ENCODE measurements at regions not wholly inside any gene's neighbourhood (a gene's known extent, or its start where the extent isn't known, plus 50 kb on each side); places are given as distances from the start of the nearest gene placed in this dataset.

- no peak for DNase-seq
These were observed 568.2 kb upstream of the CCDC54 start for GRCh38 chr3:106809041-106809440.

DNA sequence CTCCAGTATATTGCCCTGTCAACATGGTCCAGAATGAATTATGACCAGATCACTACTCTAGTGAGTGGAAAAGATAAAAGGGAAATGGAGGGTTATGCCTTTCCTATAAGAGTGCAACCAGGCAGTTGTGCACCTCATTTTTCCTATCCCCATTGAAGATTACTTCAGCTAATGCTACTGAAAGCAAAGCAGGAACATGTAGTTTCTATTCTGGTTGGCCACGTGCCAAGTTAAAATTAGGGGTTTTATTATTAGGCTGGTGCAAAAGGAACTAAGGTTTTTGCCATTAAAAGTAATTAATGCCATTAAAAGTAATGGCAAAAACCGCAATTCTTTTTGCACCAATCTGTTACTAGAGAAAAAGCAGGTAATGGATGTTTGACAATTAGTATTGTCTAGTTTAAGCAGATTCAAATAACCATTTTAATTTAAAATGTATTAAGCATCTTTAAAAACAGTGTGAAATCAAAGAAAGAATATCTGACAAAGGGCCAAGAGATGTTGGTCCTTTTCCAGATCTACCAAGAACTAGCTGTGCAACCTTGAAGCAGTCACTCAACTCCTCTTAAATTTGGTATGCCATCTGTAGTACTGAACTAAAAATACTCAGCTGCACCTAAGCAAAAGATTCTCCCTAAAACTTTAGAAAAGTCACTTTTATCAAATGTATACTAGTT is 567.5 kb upstream of the CCDC54 start:
- no peak for DNase-seq

DNA sequence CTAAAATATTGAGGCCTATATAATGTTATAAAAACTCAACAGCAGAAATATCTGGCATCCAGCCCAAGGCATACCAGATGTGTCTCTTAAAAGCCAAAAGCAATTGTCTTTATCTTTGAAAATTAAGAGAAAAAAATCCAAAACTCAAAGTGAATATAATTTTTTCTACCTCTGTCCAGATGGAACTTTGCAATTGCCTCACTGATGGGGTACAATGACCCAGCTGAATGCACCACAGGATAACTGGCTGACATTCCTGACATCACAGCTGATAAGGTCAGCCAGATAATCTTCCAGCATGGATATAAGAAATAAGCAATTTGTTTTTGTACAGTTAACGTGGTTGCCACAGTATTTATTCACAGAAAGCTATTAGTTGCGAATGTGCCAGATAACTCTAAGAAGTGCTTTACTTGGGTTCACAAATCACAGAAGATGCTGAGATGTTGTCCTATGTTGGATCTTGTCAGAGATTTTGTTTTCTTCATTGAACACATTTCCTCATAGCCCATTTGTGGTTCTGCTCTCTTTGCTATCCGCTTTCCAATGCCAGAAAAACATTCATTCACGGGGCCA is 566.9 kb upstream of the CCDC54 start:
- DNase-seq: no peak

DNA sequence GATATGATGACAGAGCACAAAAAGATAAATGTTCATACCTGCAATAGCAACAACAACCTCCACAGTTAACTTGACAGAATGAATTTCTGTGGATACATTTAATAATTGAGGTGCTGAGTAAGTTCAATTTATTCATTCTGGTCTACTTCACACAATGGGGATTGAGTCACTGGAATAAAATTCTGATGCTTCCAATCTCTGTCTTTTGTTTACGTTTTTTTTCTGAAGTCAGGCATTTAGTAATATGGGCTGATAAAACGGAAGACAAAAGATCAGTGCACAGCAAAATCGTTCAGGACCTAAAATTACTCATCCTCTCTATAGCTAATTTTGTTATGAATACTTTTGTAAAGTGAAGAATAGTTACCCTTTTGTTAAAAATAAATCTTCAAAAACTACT is 565.9 kb upstream of the CCDC54 start:
- DNase-seq: no peak

DNA sequence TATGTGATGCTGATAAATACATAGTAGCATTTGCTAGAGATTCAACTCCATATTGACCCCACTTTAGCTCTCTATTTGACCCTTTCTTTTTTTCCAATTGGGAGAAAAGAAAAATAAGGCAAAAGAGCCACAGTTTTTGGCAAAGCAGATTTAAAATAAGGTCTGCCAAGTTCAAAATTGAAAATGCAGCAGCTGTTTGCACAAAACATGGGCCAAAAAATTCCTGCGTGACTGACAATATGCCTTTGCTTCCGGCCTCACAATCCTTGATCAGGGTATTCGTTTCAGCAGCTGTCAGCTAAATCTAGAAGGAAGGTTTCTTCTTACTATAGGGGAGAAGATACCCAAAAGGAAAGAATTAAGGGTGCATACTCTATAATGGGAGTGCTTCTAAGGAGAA is 563.5 kb upstream of the CCDC54 start:
- no peak for DNase-seq

DNA sequence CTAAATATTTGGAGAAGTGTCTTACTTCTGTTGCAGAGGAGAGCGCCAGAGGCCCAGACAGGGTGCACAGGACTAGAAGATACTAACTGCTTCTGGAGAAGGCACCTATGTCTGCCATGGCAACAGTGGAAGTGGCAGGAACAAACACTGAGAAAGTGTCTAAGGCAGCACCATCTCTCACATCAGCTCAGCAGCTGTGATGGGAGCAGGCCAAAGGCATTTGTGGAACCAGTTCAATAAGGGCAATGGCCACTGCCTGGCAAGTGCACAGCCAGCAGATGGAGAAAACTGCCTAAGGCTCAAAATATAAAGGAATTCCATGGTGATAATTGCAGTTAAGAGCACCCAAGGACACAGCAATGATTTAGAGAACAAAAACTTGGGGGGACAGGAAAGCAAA is 563.0 kb upstream of the CCDC54 start:
- DNase-seq: no peak

- no peak for DNase-seq
These were observed 560.4 kb upstream of the CCDC54 start for GRCh38 chr3:106816838-106817237.

DNA sequence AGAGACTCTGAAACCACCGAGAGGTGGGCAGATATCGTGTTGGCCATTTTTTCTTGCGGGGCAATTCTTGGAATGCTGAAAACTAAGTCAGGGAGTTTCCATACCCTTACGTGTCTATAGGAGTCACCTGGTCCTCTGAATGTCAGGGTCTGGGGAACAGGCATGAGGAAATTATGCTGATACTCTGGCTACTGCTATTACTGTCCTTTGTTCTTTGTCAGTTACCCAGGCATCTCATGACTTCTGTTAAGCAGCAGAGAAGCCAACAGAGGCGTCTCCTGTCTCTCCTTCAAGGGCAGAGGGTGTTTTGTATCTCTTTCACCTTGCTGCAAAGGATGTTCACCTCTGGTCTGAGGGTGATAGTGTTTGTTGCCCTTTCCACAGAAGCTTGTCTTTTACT is 559.5 kb upstream of the CCDC54 start:
- no peak for DNase-seq

GRCh38 chr3:106819440-106819839 is 557.8 kb upstream of the CCDC54 start:
- no peak for DNase-seq

DNA sequence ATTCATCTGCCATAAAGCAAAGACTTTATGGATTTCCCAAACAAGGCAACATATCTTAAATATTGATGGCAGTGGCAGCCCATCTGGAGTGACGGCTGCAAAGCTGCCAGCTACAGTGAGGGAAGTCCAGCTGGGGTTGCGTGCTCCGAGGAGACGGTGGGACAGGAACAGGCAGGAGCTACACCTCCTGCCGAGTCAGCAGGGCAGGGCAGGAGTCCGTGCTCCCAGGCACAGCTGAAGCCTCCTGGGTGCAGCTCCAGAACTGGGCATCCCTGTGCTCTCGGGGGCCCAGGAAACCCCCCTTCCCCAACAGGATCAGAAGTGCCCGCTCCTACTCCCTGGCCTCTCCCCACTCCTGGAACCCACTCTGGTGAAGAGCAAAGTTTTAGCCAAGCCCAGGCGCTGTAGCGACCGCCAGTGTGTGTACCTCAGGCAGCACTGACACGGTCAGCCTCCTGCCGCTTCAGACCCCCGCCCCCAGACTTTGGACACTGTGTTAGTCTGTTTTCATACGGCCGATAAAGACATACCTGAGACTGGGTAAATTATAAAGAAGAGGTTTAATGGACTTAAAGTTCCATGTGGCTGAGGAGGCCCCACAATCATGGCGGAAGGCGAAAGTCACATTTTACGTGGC is 556.4 kb upstream of the CCDC54 start:
- no peak for DNase-seq

DNA sequence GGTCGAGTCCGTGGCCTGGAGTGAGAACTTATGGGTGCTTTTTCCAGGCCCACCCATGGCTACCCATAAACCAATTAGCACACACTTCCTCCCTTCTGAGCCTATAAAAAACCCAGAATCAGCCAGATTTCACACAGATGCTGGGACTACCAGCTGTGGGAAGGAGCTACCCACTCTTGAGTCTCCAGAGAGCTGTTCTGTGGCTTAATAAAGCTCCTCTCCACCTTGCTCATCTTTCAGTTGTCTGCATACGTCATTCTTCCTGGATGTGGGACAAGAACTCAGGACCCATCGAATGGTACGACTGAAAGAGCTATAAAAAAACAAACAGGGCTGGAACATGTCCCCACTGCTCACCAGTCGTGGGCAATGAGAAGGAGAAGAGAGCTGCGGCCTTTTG is 555.4 kb upstream of the CCDC54 start:
- DNase-seq: no peak

- no peak for DNase-seq
These were observed 555.0 kb upstream of the CCDC54 start for GRCh38 chr3:106822204-106822603.

GRCh38 chr3:106823701-106824100 is 553.5 kb upstream of the CCDC54 start:
- no peak for DNase-seq

DNA sequence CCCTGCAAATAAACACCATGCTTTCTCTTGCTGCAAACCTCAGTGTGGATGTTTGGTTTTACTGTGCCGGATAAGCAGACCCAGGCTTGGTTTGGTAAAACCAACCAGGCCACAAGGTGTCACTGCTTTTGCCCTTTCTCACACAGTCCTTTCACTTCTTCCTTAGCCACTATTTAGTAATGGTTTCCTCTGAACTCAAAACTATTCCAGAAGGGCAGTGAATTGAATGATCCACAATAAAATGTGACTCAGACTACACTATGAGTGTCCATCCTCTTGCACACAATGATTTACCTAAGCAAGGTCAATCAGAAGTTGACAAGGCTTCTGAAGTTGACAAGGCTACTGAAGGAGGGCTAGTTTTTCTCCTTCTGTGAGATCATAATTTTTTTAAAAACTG is 552.4 kb upstream of the CCDC54 start:
- no peak for DNase-seq

- DNase-seq: no peak
These were observed 551.2 kb upstream of the CCDC54 start for GRCh38 chr3:106825962-106826605.

DNA sequence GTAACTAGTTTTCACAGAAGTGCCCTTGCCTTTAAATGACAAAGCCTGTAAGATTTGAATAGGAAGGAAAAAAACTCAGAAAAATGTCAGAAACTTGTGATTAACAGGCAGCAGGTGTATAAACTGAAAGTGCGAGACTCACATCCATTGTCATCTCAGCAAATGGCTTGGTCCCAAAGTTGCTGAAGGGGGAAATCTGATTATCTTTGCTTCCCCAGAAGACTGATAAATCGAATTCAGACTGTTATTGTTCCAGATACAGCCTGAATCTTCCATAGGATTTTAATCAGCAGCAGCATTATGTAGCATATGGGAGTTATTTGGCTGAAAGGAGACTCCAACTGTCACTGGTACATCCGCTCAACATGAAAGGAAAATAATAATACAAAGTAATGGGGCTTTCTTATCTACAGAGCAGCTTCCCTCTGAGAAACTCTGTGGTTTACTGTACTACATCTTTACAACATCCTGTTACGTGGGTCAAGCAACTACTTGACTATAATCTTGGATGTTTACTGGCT is 550.4 kb upstream of the CCDC54 start:
- no peak for DNase-seq

DNA sequence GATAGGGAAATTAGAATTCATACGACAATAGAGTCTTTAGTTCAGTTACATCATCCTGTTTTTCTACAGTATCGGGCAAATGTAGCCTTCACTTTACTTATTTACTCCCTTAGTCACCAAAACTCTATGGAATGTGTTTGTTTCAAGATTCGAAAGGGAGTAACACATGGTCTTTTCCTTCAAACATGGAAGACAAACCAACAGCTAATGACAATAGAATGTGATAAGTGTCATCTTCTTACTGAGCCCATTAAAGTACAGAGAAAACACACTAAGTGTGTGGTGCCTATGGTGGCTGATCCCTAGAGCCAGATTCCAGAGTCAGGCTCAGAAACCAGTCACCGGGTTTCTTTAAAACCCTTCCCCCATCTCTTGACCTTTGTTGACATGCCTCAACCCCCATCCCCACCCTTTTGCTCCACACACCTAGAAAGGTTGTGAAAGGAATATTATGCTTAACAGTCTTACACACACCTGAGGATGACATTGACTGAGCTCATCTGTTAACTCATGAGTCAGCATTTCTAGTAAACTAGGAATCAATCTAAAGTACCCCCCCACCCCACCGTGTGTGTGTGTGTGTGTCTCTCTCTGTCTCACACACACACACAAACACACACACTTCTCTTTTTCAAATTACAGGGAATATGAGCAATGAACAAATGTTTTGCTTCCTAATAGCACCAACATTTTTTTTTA is 549.6 kb upstream of the CCDC54 start:
- no peak for DNase-seq

DNA sequence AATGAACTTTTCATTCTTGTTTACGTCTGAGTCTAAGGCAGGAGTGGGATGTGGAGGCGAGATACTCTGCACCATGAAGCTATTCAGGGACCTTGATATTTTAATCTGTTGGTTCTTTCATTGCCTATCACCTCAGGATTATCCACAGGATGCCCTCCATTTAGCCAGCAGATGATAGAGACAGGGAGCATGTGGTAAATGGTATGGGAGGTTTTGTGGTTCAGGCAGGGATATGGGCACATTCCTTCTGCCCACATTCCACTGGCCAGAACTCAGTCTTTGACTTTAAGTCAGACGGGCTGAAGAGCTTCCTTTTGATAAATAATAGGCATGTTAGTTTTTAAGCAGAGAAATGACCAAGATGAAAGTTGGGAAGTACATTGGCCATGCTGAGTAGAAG is 548.0 kb upstream of the CCDC54 start:
- no peak for DNase-seq

DNA sequence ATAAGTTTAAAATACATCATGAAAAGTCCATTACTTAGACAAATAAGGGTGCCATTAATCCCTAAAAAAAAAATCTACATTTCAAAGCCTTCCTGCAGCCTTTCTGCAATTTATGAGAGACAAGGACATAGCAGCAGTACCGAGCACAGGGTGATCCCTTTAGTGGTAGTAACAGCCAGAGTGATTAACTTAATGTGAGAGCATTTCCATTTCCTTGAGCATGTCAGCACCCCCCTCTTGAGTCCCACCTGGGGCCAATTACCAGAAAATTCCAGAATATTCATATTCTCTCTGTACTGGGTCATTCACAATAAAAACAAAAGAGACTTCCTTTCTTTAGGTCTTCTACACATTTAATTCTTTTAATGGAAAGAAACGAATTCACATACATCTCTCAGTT is 546.9 kb upstream of the CCDC54 start:
- DNase-seq: no peak

DNA sequence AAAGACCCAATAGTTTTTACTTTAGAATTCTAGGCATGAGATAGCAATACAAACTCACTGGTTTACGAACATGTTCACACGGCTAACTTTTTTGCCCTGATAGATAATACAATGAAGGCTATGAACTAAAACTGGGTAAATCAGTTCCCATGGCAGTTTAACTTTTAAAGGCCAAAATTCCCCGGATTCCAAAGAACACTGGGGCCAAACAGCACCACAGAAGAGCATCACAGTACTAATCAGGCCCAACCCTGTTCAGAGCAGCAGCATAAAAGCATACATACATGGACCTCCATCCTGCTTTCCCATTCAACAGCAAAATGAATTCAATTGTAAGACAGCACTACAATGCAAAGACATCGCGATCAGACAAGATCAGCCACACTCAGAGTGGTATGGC is 540.3 kb upstream of the CCDC54 start:
- DNase-seq: no peak

GRCh38 chr3:106837616-106838015 is 539.6 kb upstream of the CCDC54 start:
- DNase-seq: no peak

GRCh38 chr3:106839576-106840280 is 537.5 kb upstream of the CCDC54 start:
- DNase-seq: no peak

DNA sequence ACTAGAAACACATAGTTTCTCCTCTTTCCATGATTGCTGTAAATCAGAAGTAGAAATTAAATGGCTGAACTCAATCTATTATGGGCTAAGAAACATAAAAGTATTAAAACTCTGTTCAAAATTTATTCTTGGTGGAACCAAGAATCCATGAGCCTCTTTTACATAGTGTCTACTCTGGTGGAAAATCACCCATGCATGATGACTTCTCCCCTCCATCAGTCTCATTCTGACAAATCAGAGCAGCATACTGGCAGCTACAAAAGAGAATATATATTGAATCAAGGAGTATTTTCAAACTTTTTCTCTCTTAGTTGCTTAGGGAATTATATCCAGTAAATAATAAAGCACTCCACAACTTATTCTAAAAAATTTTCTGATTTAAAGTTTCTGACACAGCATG is 536.9 kb upstream of the CCDC54 start:
- no peak for DNase-seq
